Fibroblast of upper back skin (primary cell): ENCODE measurements at regions not wholly inside any gene's neighbourhood (a gene's known extent, or its start where the extent isn't known, plus 50 kb on each side); places are given as distances from the start of the nearest gene placed in this dataset.

ENCODE experiments used
- DNase-seq: peaks from one replicate; pipeline ENCODE4 v3.0.0-alpha.2; 2013

- no peak for DNase-seq
These were observed 1084.4 kb upstream of the RBFOX1 start for GRCh38 chr16:6248199-6248598.

GRCh38 chr16:6247775-6248174 is 1084.9 kb upstream of the RBFOX1 start:
- DNase-seq = no peak

GRCh38 chr16:6247150-6247549 is 1085.5 kb upstream of the RBFOX1 start:
- DNase-seq = no peak

GRCh38 chr16:6246266-6246665 is 1086.4 kb upstream of the RBFOX1 start:
- no peak for DNase-seq

- no peak for DNase-seq
These were observed 1100.6 kb upstream of the RBFOX1 start for GRCh38 chr16:6232056-6232455.

- no peak for DNase-seq
These were observed 1101.2 kb upstream of the RBFOX1 start for GRCh38 chr16:6231398-6231797.

GRCh38 chr16:6229186-6229585 is 1103.5 kb upstream of the RBFOX1 start:
- DNase-seq = no peak

GRCh38 chr16:6218855-6219254 is 1113.8 kb upstream of the RBFOX1 start:
- no peak for DNase-seq

GRCh38 chr16:6216836-6217235 is 1115.8 kb upstream of the RBFOX1 start:
- no peak for DNase-seq

- no peak for DNase-seq
These were observed 1114.0 kb upstream of the EEF2KMT start for GRCh38 chr16:6211644-6212043.

GRCh38 chr16:6209355-6209930 is 1111.8 kb upstream of the EEF2KMT start:
- DNase-seq = no peak

GRCh38 chr16:6207580-6207979 is 1110.0 kb upstream of the EEF2KMT start:
- no peak for DNase-seq

- no peak for DNase-seq
These were observed 1109.5 kb upstream of the EEF2KMT start for GRCh38 chr16:6207124-6207523.

- DNase-seq = no peak
These were observed 1108.5 kb upstream of the EEF2KMT start for GRCh38 chr16:6206080-6206479.

- DNase-seq = no peak
These were observed 1107.3 kb upstream of the EEF2KMT start for GRCh38 chr16:6204945-6205344.

- DNase-seq = no peak
These were observed 1103.3 kb upstream of the EEF2KMT start for GRCh38 chr16:6200861-6201260.

GRCh38 chr16:6200271-6200670 is 1102.7 kb upstream of the EEF2KMT start:
- no peak for DNase-seq

GRCh38 chr16:6195966-6196365 is 1098.4 kb upstream of the EEF2KMT start:
- DNase-seq = no peak

GRCh38 chr16:6193718-6194117 is 1096.1 kb upstream of the EEF2KMT start:
- DNase-seq = no peak

- no peak for DNase-seq
These were observed 1095.4 kb upstream of the EEF2KMT start for GRCh38 chr16:6192984-6193383.

- DNase-seq = no peak
These were observed 1094.9 kb upstream of the EEF2KMT start for GRCh38 chr16:6192532-6192931.

GRCh38 chr16:6190776-6191175 is 1093.2 kb upstream of the EEF2KMT start:
- no peak for DNase-seq

GRCh38 chr16:6189216-6189615 is 1091.6 kb upstream of the EEF2KMT start:
- DNase-seq = no peak

- DNase-seq = no peak
These were observed 1080.1 kb upstream of the EEF2KMT start for GRCh38 chr16:6177616-6178180.

GRCh38 chr16:6170022-6170421 is 1072.4 kb upstream of the EEF2KMT start:
- no peak for DNase-seq
